ENCODE measurements at regions not wholly inside any gene's neighbourhood (a gene's known extent, or its start where the extent isn't known, plus 50 kb on each side); places are given as distances from the start of the nearest gene placed in this dataset.

DNA sequence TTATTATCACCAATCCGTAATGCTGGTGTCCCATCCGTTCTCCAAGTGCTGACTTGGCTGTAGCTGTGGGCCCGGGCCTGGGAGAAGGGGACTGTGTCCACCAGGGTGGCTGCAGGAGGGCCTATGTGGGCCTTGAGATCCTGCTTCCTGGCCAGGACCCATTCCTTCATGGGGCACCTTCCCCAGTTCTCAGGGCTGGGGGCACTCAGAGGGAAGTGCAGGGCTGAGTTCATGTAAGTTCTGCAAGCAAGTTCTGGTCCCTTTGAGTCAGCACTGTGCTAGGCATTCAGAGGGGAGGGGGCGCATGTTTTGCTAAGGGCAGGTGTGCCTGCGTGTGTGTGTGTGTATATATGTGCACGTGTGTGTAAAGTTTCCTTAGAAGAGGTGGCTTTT, 94.0 kb downstream of the GLI2 start:
- CTCF ChIA-PET (ENCODE audit: low intra/inter-chr PET ratio, low total read pairs) = no interaction called here
- Histone ChIP-seq H3K4me2 (ENCODE audit: low read depth, low read length) (no peak overlapping the region), H2AFZ (ENCODE audit: low read length) (no peak overlapping the region), H3K9me3 (ENCODE audit: low read length) (no peaks in the 10 kb centered on the region), H3K4me1 (ENCODE audit: insufficient read depth, low read length) (no peaks in the 10 kb centered on the region), H3K36me3 (replicated peaks in 1 of 2; ENCODE audit: control insufficient read depth in 1 of 2, insufficient read depth in 2 of 2, low read length in 2 of 2) (no peaks in the 10 kb centered on the region), H3K27ac (ENCODE audit: extremely low read length, insufficient read depth, low read length) (no peak overlapping the region), H3K79me2 (ENCODE audit: insufficient read depth, low read length) (no peaks in the 10 kb centered on the region), H3K27me3 (ENCODE audit: control insufficient read depth in 1 of 2, insufficient read depth in 2 of 2, low read length in 2 of 2) (peaks cover 3 to 77% of the 10 kb centered on the region in 2 experiments; a peak in 4 of 5 replicates), H3K4me3 (replicated peaks in 1 of 3; ENCODE audit: insufficient read depth in 1 of 3, low read depth in 2 of 3, low read length in 3 of 3) (no peak overlapping the region), H4K20me1 (ENCODE audit: insufficient read depth, low read length) (no peaks in the 10 kb centered on the region; the same call in 1 of the 2 replicates), H3K9ac (ENCODE audit: insufficient read depth, low read depth, low read length) (no peak overlapping the region)
- DNase-seq (ENCODE audit: low spot score) = no peak
- 15% methylated on average over 6 of the region's 6 CpGs for WGBS (ENCODE audit: low lambda C conversion rate)
- TF ChIP-seq CCDC6 (CRISPR knock-in tag; IDR thresholded peaks at IDR 0.05) (no peak), SRSF1 (optimal IDR thresholded peaks at IDR 0.05; ENCODE audit: low read depth, low read length) (no peak), ZNF574 (CRISPR knock-in tag; IDR thresholded peaks at IDR 0.05) (no peak), ZNF180 (CRISPR knock-in tag; IDR thresholded peaks at IDR 0.05; ENCODE audit: borderline replicate concordance, low read depth) (no peak), MYC (CRISPR knock-in tag; IDR thresholded peaks at IDR 0.05; ENCODE audit: borderline replicate concordance) (no peak), ZNF570 (CRISPR knock-in tag; IDR thresholded peaks at IDR 0.05; ENCODE audit: borderline replicate concordance) (no peak), ZNF572 (CRISPR knock-in tag; IDR thresholded peaks at IDR 0.05) (no peak), TEAD3 (CRISPR knock-in tag; optimal IDR thresholded peaks at IDR 0.05; ENCODE audit: borderline replicate concordance) (no peak), ZNF225 (CRISPR knock-in tag; IDR thresholded peaks at IDR 0.05) (no peak), GPN1 (CRISPR knock-in tag; IDR thresholded peaks at IDR 0.05; ENCODE audit: borderline replicate concordance) (no peak), KLF13 (CRISPR knock-in tag; IDR thresholded peaks at IDR 0.05) (no peak), ZNF709 (CRISPR knock-in tag; IDR thresholded peaks at IDR 0.05) (no peak), ARID2 (CRISPR knock-in tag; IDR thresholded peaks at IDR 0.05; ENCODE audit: borderline replicate concordance) (no peak), MLX (CRISPR knock-in tag; IDR thresholded peaks at IDR 0.05) (no peak)
- TF ChIP-seq, protein P1, sequence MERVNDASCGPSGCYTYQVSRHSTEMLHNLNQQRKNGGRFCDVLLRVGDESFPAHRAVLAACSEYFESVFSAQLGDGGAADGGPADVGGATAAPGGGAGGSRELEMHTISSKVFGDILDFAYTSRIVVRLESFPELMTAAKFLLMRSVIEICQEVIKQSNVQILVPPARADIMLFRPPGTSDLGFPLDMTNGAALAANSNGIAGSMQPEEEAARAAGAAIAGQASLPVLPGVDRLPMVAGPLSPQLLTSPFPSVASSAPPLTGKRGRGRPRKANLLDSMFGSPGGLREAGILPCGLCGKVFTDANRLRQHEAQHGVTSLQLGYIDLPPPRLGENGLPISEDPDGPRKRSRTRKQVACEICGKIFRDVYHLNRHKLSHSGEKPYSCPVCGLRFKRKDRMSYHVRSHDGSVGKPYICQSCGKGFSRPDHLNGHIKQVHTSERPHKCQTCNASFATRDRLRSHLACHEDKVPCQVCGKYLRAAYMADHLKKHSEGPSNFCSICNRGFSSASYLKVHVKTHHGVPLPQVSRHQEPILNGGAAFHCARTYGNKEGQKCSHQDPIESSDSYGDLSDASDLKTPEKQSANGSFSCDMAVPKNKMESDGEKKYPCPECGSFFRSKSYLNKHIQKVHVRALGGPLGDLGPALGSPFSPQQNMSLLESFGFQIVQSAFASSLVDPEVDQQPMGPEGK (CRISPR knock-in tag; IDR thresholded peaks at IDR 0.05) = no peak
- intact Hi-C loops (cut with micrococcal nuclease; ENCODE audit: unreplicated experiment) (no loop called here), in situ Hi-C loops (cut with HindIII; ENCODE audit: extremely low pct_ligation_motif_present, low pct_unique_long_range_greater_than_20kb) (no loop called here)
- FAIRE-seq = no peak
- no TSS peak for BruUV-seq (replicated peaks)
- no peak for ATAC-seq
- POLR2A ChIA-PET = no interaction called here

Data from HepG2 (cell line).